HG02678 (cell line): ENCODE measurements at regions not wholly inside any gene's neighbourhood (a gene's known extent, or its start where the extent isn't known, plus 50 kb on each side); places are given as distances from the start of the nearest gene placed in this dataset.

ENCODE experiments used
- ATAC-seq: cut with Tn5 transposase; IDR thresholded peaks from one replicate; pipeline ENCODE4 v1.9.1; 2021; ENCODE audit warnings: mild to moderate bottlenecking, moderate library complexity; ENCODE audit not compliant: unreplicated experiment

DNA sequence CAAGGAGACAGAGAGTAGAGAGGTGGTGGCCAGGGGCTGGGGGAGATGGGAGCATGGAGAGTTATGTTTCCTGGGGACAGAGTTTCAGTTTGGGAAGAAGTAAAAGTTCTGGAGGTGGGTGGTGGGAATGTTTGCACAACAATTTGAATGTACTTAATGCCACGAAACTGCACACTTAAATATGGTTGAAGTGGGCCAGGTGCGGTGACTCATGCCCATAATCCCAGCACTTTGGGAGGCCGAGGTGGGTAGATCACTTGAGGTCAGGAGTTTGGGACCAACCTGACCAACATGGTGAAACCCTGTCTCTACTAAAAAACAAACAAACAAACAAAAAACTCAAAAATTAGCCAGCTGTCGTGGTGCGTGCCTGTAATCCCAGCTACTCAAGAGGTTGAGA lies 137.2 kb downstream of the PFKFB3 start:
- ATAC-seq: no peak

DNA sequence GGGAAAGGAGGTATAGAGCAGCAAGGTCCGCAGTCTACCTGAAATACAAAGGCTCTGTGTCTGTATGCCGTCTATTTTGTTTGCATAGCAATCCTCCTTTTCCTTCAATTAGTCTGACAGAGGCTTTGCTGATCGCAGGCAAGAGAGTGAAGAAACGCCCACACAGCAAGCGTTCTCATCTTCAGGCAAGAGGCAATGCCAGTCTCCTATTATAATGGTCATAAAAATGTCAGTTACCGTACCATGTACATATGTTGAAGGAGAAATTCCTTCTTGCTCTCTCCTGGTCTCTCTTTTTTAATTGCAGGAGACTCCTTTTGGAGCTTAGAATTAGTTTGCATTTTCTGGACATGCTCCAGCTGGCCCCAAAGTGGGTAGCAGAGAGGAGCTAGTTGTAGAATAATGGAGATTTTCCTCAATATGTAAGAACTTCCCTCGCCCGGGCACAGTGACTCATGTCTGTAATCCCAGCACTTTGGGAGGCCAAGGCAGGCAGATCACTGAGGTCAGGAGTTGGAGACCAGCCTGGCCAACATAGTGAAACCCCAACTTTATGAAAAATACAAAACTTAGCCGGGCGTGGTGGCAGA lies 139.5 kb downstream of the PFKFB3 start:
- no peak for ATAC-seq

DNA sequence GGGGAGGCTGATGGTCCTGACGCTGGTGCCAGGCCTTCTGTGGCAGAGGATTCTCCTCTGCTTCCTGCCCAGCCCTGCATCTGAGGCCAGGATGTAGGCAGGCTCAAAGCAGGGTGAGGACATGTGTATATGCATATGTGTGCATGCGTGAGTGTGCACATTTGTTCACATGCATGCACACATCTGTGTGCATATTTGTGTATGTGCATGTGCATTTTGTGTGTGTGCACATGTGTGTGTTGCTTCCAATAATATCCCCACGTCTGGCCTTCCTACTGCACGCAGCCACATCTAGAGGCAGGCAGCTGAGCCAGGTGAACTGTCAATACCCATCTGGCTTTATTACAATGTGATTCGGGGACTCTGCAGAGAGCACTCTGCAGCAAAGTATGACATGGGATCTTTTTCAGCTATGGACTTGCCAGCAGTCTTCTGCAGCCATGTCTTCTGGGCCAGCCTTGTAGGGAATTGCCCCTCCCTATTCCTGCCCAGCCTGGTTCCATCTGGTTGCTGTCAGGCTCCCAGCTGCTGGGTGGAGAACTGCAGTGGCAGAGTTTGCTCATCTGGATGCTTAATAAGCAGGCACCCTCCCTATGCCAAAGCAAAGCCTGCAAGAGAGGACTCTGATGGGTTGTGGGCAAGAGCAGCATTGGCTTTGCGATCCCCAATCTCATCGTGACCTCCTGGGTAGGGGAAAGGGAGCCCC lies 140.7 kb downstream of the PFKFB3 start:
- ATAC-seq: no peak

DNA sequence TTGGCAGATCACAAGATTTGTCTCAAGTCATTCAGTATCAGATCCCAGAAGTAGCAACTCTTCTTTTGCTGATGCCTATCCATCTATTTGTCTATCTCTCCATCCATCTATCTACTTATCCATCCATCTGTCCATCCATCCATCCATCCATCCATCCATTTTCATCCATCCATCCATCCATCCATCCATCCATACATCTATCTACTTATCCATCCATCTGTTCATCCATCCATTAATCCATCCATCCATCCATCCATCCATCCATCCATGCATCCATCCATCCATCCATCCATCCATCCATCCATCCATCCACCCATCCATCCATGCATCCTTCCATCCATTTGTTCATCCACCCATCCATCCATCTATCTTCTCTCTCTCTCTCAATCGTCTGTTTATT lies 142.7 kb downstream of the PFKFB3 start:
- no peak for ATAC-seq

DNA sequence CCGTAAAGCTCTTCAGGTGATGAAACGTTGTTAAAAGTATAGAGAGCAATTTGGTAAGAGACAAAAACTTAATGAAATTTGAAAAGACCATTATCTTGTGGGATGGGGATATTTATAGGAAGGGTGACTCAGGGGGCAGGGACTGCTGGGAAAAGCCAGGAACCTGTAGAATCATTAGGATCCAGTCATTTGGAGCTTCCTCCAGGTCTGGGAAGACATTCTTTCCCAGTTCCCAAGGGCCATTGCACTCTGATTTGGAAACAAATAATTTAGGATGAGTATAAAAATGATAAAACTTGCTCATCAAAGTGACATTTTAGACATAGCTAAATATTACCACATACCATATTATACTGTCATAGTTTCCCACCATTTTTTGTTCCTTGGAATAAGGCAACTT lies 143.9 kb downstream of the PFKFB3 start:
- no peak for ATAC-seq

DNA sequence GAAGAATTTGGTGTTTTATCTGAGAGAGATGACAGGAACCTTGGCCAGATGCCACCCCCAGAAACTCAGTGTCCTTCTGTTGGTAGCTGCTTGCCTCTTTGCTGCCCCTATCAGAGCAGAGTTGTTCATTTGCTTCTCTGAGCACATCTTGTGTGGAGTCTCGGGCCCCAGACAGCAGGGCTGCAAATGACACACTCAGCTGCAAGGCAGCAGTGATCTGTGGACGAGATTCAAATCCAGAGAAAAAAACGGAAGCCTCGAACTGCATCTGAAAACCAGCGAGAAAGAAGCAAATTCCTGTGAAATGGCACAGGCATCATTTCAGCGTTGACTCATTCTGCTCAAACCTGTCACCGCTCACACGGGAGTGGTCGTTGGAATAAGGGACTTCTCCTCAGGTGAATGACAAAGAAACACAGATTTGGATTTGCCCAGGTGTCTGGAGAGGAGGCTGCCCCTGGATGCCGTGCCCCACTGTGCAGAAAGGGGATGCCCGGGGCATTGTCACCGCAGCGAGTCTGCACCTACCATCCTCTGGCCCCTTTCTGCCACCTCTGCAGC lies 144.7 kb downstream of the PFKFB3 start:
- peak; percentile 32 for ATAC-seq

DNA sequence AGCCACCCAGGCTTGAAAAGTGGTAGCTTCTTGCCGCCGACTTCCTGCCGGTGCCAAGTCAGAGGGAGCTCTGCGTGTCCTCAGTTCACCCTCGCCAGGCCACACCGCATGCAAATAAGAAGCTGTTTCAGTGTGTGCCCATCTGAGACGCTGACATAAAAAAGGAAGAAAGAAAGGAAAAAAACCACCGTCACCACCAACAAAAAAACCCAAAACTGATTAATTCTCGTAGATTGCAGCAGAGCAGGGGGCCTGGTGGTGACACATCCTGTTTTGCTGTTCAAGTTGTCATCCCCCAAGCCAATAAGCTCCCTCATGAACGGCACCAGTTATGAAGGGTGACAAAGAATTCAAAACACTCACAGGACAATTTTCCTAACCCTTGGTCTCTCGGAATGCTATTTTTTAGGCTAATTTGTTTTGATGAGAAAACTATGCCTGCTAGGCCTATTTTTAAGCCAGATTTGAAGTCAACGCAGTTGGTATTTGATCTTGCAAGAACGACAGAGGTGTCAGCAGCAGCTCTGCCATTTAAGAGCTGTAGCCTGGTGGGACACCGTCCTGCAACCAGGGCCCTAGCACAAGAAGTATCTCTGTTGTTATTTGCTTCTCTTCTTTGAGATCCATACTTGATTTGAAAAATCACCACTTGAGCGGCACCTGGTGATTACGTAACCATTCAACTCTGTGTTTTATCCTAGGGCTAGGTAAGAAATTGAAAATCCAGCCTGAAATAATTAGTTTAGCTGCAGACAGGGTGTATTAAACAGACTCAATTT lies 145.6 kb downstream of the PFKFB3 start:
- peak; percentile 90 for ATAC-seq

DNA sequence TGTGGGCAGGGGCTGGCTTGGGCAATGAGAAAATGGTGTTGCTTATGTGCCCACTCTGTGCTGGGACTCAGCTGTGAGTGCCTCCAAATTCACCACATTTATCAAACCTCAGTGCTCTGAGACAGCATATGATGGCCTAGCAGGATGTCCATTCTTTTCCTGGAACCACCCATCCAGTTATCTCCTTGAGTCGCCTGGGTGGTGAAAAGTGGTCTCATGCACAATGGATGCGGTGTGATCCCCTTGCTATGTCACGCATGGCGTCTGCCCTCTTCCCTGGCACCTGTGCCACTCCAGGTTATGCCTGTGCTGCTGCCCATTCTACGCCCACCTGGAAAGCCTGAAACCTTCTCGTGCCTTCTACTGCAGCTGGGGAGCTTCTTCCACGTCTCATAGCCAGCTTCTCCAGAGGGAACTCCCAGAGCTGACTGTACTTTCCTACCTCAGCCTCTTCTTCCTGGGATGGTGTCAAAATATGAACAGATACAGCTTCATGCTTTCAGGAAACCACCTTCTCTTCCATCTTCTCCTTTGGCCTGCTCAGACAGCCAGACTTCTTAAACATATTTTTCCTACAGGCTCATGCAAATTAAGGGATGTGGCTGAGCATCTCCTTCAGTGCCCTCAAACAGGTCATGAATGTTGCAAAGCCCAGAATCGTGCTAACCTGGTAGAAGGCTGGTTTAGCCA lies 147.3 kb downstream of the PFKFB3 start:
- no peak for ATAC-seq

DNA sequence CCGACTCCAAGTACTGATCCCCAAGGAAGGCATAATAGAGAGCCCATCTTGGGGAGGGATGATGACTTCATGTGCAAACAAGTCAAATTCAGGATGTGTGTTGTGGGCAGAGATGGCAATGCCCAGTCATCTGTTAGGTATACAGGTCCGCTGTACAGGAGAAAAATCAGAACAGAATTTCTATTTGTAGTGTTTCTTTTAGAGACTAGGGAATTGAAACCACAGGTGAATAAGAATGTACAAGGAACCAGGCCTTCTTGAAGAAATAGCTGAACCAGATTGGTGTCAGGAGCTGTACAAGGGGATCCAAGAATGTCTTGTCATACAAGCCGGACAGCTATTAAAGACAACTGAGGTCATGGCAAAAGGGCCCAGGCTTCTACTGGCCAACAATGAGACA lies 147.9 kb downstream of the PFKFB3 start:
- no peak for ATAC-seq

DNA sequence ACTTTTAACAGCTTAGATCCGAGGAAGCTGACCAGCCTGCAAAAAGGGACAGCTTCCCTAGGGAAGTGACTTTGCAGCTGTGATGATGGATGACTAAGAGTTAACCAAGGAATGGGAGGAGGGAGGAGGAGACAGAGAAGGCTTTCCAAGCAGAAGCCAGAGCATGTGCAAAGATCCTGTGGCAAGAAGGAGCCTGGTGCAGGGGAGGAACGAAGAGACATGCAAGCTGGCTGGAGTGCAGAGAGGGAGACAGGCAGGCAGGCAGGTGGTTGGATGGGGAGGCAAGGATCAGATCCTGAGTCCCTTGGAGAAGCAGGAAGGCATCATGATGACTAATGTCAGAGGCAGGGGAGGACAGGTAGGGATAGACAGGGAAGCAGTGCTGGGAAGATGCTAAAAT lies 148.8 kb downstream of the PFKFB3 start:
- no peak for ATAC-seq

DNA sequence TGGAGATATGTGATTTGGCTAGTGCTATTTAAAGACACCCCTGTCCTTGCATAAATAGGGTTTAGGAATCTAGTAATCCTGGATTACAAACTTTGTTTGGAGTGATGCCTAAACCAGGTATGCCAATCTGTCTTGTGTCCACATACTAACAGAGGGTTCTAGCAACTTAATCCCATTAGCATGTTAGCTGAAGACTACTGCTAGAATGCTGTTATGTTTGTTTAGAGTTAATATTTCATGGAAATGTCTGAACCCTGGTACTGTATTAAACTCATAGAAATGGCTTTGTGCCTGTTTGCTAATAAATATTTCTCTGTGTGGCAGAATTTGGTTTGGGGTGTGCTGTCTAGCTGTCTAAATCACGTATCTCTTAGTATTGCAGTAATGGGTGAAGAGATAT lies 150.8 kb downstream of the PFKFB3 start:
- no peak for ATAC-seq

DNA sequence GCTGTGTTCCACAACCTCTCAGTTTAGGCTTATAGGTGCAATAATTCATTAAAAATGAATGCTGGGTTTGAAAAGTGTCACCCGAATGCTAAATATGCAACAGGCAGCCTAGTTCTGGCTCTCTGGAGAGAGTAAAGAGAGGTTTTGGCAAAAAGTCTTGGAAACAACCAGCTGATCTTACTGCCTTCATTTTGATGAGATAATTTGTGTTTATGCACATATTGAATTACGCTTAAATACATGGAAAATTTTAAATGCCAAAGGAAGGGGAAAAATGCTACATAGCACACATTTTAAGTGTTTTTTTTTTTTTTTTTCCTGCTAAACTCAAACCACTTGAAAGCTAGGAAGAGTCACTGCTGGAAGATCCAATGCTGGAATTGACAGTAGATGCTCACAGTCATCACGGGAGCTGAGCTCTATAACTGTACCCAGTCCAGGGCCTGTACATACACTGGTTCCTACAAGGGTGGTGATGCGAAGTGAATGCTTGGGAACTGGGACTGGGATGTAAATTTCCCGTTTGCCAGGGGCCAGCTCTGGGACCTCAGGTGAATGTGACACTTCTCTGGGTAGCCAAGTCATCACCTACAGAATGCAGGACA lies 151.5 kb downstream of the PFKFB3 start:
- ATAC-seq: no peak

DNA sequence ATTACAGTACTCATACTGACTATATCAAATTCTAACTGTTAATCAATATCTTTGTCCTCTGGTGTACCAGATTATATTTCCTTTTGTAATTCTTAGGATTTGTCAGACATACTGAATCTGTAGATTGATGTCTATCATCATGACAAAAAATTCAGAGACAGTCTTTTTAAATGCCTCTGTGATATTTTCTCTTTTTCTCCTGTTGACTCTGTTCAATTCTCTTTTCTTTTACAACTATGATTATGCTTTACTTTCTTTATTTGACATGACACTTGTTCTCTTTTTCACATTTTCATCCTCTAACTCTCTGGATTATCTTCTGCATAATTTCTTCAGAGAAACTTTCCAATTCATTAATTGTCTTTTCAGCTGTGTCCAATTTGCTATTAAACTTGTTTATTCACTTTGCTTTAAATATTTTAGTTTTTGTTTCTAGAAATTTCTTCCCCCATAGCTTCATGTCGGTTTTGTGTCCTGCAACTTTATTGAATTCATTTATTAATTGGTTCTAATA lies 153.6 kb downstream of the PFKFB3 start:
- ATAC-seq: no peak

DNA sequence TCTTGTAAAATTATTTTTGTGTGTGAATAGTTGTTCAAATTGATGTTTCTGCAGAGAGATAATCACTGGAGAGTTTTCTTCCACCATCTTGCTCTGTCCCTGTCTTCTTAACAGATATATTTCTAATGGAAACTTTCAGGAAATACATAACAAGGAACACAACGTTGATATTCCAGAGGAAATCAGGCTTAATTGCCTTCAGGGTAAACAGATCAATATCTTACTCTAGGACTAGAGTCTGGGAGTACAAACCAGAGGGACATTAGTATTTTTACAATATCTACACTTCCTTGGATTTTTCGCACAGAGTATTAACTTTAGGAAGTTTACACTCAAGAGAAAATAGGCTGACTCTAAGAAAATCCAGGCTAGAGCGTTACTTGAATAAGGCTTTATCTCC lies 159.1 kb downstream of the PFKFB3 start:
- no peak for ATAC-seq

DNA sequence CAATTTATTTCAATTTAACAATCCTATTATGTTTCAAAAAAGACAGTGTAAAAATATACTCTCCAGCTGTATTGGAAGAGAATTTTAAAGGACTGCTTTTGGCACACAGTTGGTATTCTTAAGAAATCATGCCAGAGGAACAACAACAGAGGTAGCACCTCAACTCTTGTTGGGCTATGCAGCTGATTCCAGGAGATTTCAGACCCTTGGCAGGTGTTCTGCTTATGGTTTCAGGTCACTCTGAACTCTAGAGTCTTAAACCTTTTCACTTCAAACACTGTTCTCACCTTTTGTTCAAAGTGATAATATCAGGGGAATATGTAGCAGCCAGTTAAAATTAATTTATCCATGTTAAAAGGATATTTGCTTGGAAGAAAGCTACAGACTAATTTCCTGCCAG lies 160.1 kb downstream of the PFKFB3 start:
- no peak for ATAC-seq

DNA sequence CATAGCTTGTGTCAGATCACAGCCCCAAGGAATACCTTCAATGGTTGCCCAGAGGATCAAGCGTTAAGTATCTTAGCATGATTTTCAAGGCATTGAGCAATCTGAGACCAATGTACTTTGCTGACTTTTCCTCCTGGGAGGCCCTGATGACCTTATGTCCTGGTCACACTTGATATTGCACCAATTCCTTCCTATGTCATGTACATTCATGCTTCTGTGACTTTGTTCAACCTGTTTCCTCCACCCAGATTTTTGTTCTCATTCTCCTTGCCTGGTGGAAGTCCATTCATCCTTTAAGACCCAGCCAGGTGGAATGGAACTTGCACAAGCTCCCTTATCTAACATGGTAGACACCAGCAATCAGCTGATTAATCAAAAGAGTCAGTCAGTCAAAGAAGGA lies 160.8 kb downstream of the PFKFB3 start:
- ATAC-seq: no peak

DNA sequence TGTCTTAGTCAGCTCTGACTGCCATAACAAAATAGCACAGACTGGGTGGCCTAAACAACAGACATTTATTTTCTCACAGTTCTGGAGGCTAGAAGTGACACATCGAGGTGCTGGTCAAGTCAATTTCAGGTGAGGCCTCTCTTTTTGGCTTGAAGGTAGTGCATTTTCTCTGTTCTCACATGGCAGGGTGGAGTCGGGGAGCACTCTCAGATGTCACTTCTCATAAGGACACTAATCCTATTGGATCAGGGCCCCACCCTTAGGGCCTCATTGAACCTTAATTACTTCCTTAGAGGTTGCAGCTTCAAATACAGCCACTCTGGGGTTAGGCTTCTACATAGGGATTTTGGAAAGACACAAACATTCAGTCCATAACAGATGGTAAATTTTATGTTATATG lies 161.6 kb downstream of the PFKFB3 start:
- ATAC-seq: no peak

DNA sequence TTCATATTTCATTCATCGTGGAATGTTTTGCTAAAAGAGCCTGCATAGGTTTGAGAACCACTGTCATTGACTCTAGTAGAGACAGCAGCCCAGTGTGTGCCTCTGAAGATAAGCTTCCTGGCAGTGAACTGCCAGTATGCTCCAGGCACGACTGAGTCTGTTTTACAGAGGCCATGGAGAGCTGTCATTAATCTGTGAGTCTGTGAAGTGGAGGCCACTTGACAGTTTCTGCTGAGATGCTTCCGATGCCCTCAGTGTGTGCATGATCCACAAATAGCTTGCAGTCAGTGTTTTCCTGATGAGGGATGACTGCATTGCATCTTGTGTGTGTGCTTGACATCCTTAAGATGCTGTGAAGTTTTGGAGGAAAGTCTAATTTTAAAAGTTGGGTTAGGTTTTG lies 162.2 kb downstream of the PFKFB3 start:
- ATAC-seq: no peak

DNA sequence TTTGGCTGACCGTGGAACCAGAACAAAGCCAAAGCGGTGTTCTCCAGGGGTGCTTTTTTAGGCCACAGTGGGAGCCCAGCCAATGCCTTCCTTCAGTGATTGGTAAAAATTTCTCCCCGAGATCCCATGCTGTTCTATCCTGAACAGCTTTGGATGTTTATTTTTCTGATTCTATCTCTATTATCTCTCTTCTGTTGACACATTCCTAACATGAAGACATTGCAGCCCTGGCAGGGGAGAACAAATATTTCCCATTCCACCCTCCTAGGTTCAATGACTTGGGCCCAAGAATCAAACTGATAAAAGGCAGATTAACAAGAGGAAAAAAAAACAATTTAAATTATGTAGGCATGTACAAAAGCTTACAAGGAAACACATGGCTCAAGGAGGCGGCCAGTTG lies 162.7 kb downstream of the PFKFB3 start:
- no peak for ATAC-seq
